HG03066 (cell line): ENCODE measurements at regions not wholly inside any gene's neighbourhood (a gene's known extent, or its start where the extent isn't known, plus 50 kb on each side); places are given as distances from the start of the nearest gene placed in this dataset.
"Not testable (repeated sequence)": the region's sequence is repeated elsewhere in the genome, so short reads cannot be mapped to it uniquely, and the experiment has no call there.

ENCODE experiments used
- ATAC-seq: cut with Tn5 transposase; IDR thresholded peaks from one replicate; pipeline ENCODE4 v1.9.1; 2021; ENCODE audit warnings: low read depth; ENCODE audit not compliant: unreplicated experiment

- no peak for ATAC-seq
Measured at GRCh38 chr14:22179190-22179589, 409.8 kb downstream of the DAD1 start.

GRCh38 chr14:22178333-22178839 is 410.6 kb downstream of the DAD1 start:
- no peak for ATAC-seq

DNA sequence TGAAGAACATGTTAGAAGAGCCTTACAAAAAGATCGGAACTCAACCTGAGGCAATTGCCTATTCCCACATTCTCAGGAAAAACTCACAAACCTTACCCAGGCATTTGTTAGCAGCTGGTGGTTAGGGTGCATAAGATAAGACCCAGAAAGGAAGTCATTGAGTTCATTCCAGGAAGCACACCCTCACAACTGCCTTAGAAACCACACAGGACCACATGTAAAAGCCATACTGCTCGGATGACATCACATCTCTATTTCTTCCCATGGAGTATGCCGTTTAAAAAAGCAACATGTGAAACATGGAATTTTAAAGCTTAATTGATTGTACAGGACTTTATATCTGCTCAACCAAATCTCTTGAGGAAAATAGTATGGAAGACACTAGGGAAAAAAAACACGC is 411.2 kb downstream of the DAD1 start:
- no peak for ATAC-seq

GRCh38 chr14:22176957-22177356 is 412.1 kb downstream of the DAD1 start:
- ATAC-seq: no peak

GRCh38 chr14:22175278-22175558 is 413.8 kb downstream of the DAD1 start:
- ATAC-seq: not testable (repeated sequence)

- ATAC-seq: no peak
Measured at GRCh38 chr14:22174412-22175277, 414.4 kb downstream of the DAD1 start.

GRCh38 chr14:22168092-22168955 is 420.7 kb downstream of the DAD1 start:
- ATAC-seq: no peak

- no peak for ATAC-seq
Measured at GRCh38 chr14:22164616-22165015, 424.4 kb downstream of the DAD1 start.

DNA sequence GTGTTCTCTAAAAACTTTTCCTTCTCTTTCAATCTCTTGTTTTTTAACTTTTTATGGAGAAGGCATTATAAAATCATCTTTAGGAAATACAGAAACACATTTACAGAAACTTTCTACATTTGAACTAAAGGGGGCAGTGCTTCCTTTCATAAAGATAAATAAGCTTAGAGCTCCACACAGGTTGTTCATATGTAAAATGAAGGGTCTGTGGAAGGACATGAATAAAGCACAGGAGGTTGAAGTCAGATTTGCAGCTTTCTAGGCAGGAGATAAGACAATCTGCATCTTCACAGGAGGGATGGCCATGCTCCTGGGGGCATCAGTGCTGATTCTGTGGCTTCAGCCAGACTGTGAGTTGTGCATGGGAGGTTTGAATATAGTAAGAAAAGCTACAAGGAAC is 426.0 kb downstream of the DAD1 start:
- no peak for ATAC-seq

DNA sequence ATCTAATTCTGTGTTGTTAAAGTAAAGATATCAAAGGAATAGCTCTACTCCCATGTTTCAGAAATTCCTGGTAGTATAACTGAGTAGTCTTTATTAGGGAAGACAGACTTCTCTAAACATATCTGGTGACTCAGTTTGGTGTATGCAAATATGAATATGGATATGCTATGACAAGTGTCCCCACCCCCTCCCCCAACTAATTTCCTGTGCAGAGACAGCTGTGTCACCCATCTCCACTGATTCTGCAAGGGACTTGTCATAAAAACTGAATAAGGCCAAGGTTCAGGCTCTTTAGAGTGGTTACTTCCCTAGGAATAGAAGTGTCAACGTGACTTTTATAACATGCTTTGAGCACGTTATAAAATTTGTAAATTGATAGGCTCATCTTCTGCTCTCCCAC is 429.1 kb downstream of the DAD1 start:
- ATAC-seq: no peak

DNA sequence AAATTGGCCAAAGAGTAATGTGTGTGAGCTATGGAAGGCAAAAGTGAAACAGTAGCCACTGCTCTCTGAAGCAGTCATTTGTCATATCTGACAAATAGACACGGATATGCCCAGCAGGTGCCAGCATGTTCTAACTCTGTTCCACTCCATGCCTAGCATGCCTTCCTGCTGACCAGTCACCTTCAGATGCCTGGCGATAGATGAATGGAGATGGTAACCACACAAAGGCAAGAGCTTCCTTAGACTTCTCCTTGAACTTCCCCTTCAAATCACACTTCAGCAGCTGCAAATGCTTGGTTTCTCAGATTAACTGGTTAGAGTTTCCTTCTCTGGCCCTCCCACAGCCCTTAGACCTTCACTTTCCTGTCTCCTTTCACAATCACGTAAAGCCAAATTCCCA is 429.9 kb downstream of the DAD1 start:
- ATAC-seq: no peak

DNA sequence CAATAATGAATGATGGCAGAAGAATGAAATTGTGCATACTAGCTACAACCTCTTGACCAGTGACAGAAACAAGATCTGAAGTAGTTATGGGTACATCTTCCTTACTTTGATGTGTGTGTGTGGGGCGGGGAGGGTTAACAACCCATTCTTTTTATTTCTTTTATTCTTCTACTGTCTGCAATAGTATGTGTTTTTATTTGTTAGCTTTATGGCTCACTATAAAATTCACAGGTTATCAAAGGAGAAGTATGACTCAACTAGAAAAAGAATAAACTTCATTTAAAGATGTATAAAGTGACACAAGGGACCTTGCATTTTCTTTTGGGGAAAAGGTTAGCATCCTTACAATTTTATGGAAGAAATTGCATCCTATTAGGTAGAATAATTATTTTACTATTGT is 430.5 kb downstream of the DAD1 start:
- ATAC-seq: no peak

DNA sequence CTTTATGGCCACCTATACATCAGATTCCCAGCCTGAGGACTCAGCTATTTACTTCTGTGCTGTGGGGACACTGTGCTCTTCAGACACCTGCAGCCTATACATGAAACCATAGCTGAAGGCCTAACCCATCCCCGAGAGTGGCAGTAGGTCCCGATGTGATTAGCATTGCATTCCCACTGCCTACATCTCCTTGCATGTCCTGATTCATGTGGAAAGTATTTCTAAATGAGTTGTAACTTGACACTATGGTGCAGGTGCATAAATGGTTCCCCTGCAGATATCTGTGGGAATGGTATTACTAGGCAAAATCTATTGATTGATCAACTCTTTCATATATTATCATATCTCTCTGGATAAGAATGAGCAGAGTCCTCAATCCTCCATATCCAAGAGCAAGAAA is 433.5 kb downstream of the DAD1 start:
- no peak for ATAC-seq

- no peak for ATAC-seq
Measured at GRCh38 chr14:22152903-22153302, 436.1 kb downstream of the DAD1 start.

GRCh38 chr14:22152161-22152870 is 436.7 kb downstream of the DAD1 start:
- ATAC-seq: no peak

DNA sequence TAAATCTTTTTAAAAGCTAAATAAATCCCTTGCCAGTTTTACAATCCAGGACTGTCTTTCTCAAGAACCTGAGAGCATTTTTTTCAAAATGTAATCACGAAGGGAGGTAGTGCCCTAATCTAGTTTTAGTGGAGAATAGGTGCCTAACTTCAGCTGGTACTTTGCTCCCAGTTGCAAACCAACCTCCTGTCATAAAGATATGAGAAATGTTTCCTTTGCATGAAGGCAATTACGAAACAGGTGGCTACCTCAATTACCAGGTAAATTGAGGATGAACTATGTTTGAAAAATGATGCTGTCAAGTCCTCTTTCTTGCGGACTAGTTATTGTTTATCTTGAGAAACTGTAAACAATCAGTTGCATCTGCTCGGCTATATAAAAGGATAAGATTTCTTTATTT is 437.9 kb downstream of the DAD1 start:
- ATAC-seq: no peak

DNA sequence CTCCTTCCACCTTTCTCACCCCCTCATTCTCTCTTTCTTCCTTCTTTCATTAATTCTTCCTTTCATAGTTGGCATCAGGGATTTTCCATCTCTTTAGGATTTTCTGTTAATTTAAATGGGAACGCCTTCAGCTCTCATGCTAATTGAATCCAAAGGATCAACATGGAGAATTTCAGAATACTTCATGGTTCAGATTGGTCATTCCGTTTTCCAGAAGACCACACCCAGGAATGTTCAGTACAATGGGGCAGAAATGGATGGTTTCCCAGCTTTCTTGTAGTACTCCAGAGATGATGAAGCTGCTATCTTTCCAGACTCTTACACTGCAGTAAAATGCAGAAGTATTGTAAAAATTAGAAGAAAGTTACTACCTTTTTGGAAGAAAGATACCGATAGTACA is 440.0 kb downstream of the DAD1 start:
- no peak for ATAC-seq

GRCh38 chr14:22147716-22148115 is 441.3 kb downstream of the DAD1 start:
- no peak for ATAC-seq

GRCh38 chr14:22143363-22143762 is 445.7 kb downstream of the DAD1 start:
- ATAC-seq: no peak

- no peak for ATAC-seq
Measured at GRCh38 chr14:22140633-22141032, 448.4 kb downstream of the DAD1 start.
